ENCODE measurements at regions not wholly inside any gene's neighbourhood (a gene's known extent, or its start where the extent isn't known, plus 50 kb on each side); places are given as distances from the start of the nearest gene placed in this dataset.

GRCh38 chr5:109987970-109988369 is 298.2 kb downstream of the MAN2A1 start:
- TF ChIP-seq CTCF (IDR thresholded peaks at IDR 0.05; ENCODE audit: control extremely low read depth in 1 of 3, insufficient read depth in 1 of 3, low read depth in 1 of 3, low read length in 3 of 3), result no peak
- no peak for TF ChIP-seq BRCA1 (IDR thresholded peaks at IDR 0.05; ENCODE audit: low read depth, low read length)
- TF ChIP-seq ZNF274 (IDR thresholded peaks at IDR 0.05; ENCODE audit: borderline replicate concordance, extremely low read depth, low read length), result no peak
- no peak for TF ChIP-seq ATF2 (IDR thresholded peaks at IDR 0.05; ENCODE audit: low read length)
- no peak for TF ChIP-seq CHD7 (IDR thresholded peaks at IDR 0.05; ENCODE audit: insufficient replicate concordance, low read length)
- TF ChIP-seq TEAD4 (IDR thresholded peaks at IDR 0.05; ENCODE audit: low read depth, low read length), result no peak
- no peak for TF ChIP-seq TAF1 (IDR thresholded peaks at IDR 0.05; ENCODE audit: low read depth, low read length)
